ENCODE measurements at regions not wholly inside any gene's neighbourhood (a gene's known extent, or its start where the extent isn't known, plus 50 kb on each side); places are given as distances from the start of the nearest gene placed in this dataset.

DNA sequence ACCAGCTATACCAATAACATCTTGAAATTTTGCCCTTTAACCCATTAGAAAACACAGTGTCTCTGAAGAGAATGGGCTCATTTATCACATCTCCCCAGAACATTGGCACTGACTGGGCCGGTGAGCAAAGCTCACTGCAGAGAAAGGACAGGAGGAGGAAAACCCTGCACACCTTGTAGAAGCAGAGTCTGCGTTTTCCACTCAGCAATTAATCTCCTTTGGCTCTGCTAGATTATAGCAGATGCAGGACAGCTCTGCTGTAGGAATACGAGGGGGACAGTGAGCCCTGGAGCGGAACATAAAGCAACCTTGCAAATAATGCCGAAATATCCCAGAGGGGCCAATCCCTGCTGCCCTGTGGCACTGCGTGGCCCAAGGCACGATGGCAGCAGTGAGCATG is 113.9 kb downstream of the TSN start:
- no peak for DNase-seq (ENCODE audit: low read depth)
- no peak overlapping the region for H3K4me3 ChIP-seq (ENCODE audit: low read depth, low read length)
- TF ChIP-seq MYC (IDR thresholded peaks at IDR 0.05; ENCODE audit: low read depth, low read length) = no peak
- no peak for TF ChIP-seq CTCF (IDR thresholded peaks at IDR 0.05; ENCODE audit: low read depth, low read length)
- TF ChIP-seq POLR2A (IDR thresholded peaks at IDR 0.05; ENCODE audit: extremely low read depth, insufficient read length) = no peak
- TF ChIP-seq, protein P1, sequence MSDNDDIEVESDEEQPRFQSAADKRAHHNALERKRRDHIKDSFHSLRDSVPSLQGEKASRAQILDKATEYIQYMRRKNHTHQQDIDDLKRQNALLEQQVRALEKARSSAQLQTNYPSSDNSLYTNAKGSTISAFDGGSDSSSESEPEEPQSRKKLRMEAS (IDR thresholded peaks at IDR 0.05; ENCODE audit: low read depth, low read length) = no peak

- H3K4me3 ChIP-seq (ENCODE audit: low read depth, low read length) = no peak overlapping the region
- TF ChIP-seq POLR2A (IDR thresholded peaks at IDR 0.05; ENCODE audit: extremely low read depth, insufficient read length) = no peak
- TF ChIP-seq, protein P1 (IDR thresholded peaks at IDR 0.05; ENCODE audit: low read depth, low read length) = no peak
- DNase-seq (ENCODE audit: low read depth) = no peak
Observed at GRCh38 chr2:121869873-121870272, 114.4 kb downstream of the TSN start.

DNA sequence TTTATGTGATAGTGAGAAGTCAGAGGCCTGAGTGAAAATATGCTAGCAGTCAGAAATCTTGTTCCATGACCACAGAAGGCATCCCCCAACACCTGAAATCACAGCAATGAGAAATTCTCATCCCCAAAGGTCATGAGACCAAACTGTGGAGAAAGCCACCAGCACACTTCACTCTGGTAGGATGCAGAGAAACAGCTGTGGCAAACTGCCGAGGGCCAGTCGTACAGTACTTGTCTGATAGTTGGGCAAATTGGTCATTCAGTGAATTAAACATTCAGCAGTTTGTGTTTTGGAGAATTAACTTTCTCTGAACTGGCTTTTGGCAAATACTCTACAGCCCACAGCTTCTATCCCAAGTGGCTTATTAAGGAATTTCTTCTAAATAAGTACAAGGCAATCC is 117.2 kb downstream of the TSN start:
- no peak overlapping the region for H3K4me3 ChIP-seq (ENCODE audit: low read depth, low read length)
- DNase-seq (ENCODE audit: low read depth) = no peak
- TF ChIP-seq POLR2A (IDR thresholded peaks at IDR 0.05; ENCODE audit: extremely low read depth, insufficient read length) (no peak), MYC (IDR thresholded peaks at IDR 0.05; ENCODE audit: low read depth, low read length) (no peak), CTCF (IDR thresholded peaks at IDR 0.05; ENCODE audit: low read depth, low read length) (no peak)
- TF ChIP-seq, protein P1 (IDR thresholded peaks at IDR 0.05; ENCODE audit: low read depth, low read length) = no peak

DNA sequence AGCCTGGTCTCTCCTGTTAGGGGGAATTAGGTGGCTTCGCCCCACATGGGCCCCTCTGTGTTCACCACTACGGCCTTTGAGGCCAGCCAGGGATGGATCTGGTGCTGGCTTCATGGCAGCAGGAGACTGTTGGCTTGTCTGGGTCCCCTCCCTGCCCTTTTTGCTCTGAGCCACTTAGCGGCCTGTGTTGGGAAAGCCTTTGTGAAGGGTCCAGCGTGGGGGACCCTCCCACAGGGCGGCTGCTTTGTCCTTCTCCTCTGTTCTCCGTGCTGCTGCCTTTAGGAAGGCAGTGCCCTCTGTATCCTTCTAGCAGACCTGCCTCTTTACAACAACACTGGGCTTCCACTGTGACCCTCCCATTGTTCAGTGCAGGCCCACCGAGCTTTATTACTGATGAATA is 118.4 kb downstream of the TSN start:
- TF ChIP-seq CTCF (IDR thresholded peaks at IDR 0.05; ENCODE audit: low read depth, low read length) (no peak), POLR2A (IDR thresholded peaks at IDR 0.05; ENCODE audit: extremely low read depth, insufficient read length) (no peak), MYC (IDR thresholded peaks at IDR 0.05; ENCODE audit: low read depth, low read length) (no peak)
- TF ChIP-seq, protein P1 (IDR thresholded peaks at IDR 0.05; ENCODE audit: low read depth, low read length) = no peak
- no peak for DNase-seq (ENCODE audit: low read depth)
- H3K4me3 ChIP-seq (ENCODE audit: low read depth, low read length) = no peak overlapping the region

DNA sequence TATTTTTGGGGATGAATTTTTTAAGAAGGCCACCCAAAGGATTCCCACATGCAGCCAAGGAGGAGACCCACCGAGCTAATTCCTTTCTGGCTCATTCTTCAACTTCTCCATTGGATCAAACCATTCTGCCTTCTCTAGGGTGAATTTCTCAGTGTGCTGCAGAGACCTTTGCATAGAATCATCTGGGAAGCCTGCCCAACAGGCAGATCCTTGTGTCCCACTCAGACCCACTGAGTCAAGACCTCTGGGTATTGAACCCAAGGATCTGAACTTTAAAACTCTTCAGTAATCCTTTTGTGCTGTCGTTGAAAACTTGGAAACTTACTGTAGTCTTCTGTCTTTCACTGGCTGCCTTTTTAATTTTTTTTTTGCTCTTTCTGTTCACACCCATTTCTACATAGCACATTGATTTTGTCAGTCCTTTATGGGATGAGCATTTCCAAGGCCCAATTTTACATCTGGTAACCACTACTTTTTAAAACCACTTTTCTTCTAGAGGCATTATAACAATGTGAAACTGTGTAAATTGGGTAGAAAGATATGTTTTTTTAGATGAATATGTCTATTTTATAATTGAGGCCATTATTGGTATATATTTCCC is 120.2 kb downstream of the TSN start:
- no peak overlapping the region for H3K4me3 ChIP-seq (ENCODE audit: low read depth, low read length)
- no peak for DNase-seq (ENCODE audit: low read depth)
- TF ChIP-seq CTCF (IDR thresholded peaks at IDR 0.05; ENCODE audit: low read depth, low read length) (no peak), MYC (IDR thresholded peaks at IDR 0.05; ENCODE audit: low read depth, low read length) (no peak)

DNA sequence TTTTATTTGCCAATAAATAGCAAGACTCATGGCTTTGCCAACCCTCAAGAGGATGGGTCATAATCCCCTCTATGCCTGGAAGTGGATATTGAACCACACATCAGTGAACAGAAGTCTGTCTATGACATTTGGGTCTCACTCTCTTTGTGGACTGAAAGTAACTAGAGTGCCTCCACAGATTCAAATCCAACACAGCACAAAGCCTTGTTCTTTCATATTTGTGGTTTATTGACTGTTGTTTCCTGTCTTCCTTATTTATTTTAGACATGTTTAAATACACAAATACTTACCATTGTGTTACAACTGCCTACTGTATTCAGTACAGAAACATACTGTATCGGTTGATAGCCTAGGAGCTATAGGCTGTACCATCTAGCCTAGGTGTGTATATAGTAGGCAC is 121.9 kb downstream of the TSN start:
- H3K4me3 ChIP-seq (ENCODE audit: low read depth, low read length) = no peak overlapping the region
- DNase-seq (ENCODE audit: low read depth) = no peak
- TF ChIP-seq MYC (IDR thresholded peaks at IDR 0.05; ENCODE audit: low read depth, low read length) (no peak), POLR2A (IDR thresholded peaks at IDR 0.05; ENCODE audit: extremely low read depth, insufficient read length) (no peak), CTCF (IDR thresholded peaks at IDR 0.05; ENCODE audit: low read depth, low read length) (no peak)
- TF ChIP-seq, protein P1 (IDR thresholded peaks at IDR 0.05; ENCODE audit: low read depth, low read length) = no peak
